Kidney (tissue), 13 donors: ENCODE measurements at regions not wholly inside any gene's neighbourhood (a gene's known extent, or its start where the extent isn't known, plus 50 kb on each side); places are given as distances from the start of the nearest gene placed in this dataset.
A peak's percentile ranks its signal among the peaks of the same experiment; 100 is the strongest.

Experiments used
- DNase-seq, 5 donors: peaks; one replicate each; pipeline ENCODE4 v3.0.0-alpha.2; 2013 to 2020
- FAIRE-seq: peaks from 2 replicates; lab custom pipeline; 2012; peaks lifted over from hg19 to GRCh38; lab: Jason Lieb, UNC
- H3K27ac ChIP-seq, 2 donors: one replicate each; pipeline ENCODE4 v1.7.0; 2013; ENCODE audit warnings: low read depth in 2 of 2, low read length in 2 of 2, inconsistent platforms in 1 of 2
- H3K27me3 ChIP-seq: one replicate; pipeline ENCODE4 v1.7.1; 2013; ENCODE audit warnings: low read length, inconsistent platforms; ENCODE audit not compliant: control insufficient read depth, insufficient read depth
- H3K36me3 ChIP-seq, 3 donors: one replicate each; pipeline versions ENCODE4 v1.7.0 to v1.7.1; 2013; ENCODE audit warnings: low read length in 3 of 3, control low read depth in 1 of 3, inconsistent platforms in 1 of 3; ENCODE audit not compliant: insufficient read depth in 3 of 3, control insufficient read depth in 2 of 3
- H3K4me1 ChIP-seq, 3 donors: one replicate each; pipeline versions ENCODE4 v1.7.0 to v1.7.1; 2013; ENCODE audit warnings: low read length in 3 of 3, inconsistent platforms in 1 of 3, low read depth in 1 of 3; ENCODE audit not compliant: control insufficient read depth in 2 of 3, insufficient read depth in 2 of 3
- H3K4me3 ChIP-seq, 3 donors: one replicate each; pipeline versions ENCODE4 v1.7.0 to v1.8.1; 2013; ENCODE audit warnings: low read length in 3 of 3, control low read depth in 1 of 3, inconsistent platforms in 1 of 3
- H3K9ac ChIP-seq, 3 donors: one replicate each; pipeline versions ENCODE4 v1.7.0 to v1.7.1; 2013; ENCODE audit warnings: low read length in 3 of 3, control low read depth in 1 of 3, inconsistent platforms in 1 of 3
- H3K9me3 ChIP-seq, 3 donors: one replicate each; pipeline versions ENCODE4 v1.7.0 to v1.7.1; 2013; ENCODE audit warnings: low read length in 3 of 3, control low read depth in 1 of 3, inconsistent platforms in 1 of 3; ENCODE audit not compliant: control insufficient read depth in 2 of 3, insufficient read depth in 1 of 3
- intact Hi-C: fragments of 100-400 bp; cut with DNase I; formaldehyde crosslinking; loops from one replicate; pipeline ENCODE4 v1.11.1; 2022
- TF ChIP-seq, protein P1 (sequence below): IDR thresholded peaks from 3 replicates; pipeline ENCODE4 v1.5.1; 2012; ENCODE audit warnings: mild to moderate bottlenecking, moderate library complexity, borderline replicate concordance; ENCODE audit not compliant: insufficient read depth; ENCODE audit errors: extremely low read depth
- donor health status: control.
- donor health status: control.
- donor health status: control.
- donor health status: control.
- donor health status: control.
- donor health status: DM: yes; HTN: yes; CAD: no.
- donor health status: Normal renal cell carcinoma (clear cell type).

DNA sequence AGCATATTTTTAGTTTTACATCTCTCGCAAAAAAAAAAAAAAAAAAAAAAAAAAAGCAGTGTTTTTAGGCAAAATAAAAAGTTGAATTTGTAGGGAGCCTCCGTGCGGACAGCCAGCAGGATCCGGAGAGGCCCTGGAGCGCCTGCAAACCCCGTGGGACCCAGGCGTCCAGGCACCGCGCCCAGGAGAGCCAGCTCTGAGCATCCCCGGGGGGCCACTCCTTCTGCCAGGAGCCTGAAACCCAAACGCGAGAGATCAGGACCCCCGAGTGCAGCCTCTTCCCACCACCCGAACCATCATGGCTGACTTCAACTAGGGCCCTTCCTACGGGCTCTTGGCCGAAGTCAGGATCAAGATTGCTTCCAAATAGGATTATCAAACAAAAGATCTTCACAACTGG, 54.1 kb upstream of the LY86 start:
- no peak overlapping the region for H3K9ac ChIP-seq
- FAIRE-seq (no peak), DNase-seq (no peak)
- no peaks in the 10 kb centered on the region for H3K27me3 ChIP-seq
- H3K4me1 ChIP-seq, result no peaks in the 10 kb centered on the region
- no peaks in the 10 kb centered on the region for H3K36me3 ChIP-seq
- no peak overlapping the region for H3K27ac ChIP-seq
- H3K4me3 ChIP-seq, result no peak overlapping the region
- TF ChIP-seq, protein P1, sequence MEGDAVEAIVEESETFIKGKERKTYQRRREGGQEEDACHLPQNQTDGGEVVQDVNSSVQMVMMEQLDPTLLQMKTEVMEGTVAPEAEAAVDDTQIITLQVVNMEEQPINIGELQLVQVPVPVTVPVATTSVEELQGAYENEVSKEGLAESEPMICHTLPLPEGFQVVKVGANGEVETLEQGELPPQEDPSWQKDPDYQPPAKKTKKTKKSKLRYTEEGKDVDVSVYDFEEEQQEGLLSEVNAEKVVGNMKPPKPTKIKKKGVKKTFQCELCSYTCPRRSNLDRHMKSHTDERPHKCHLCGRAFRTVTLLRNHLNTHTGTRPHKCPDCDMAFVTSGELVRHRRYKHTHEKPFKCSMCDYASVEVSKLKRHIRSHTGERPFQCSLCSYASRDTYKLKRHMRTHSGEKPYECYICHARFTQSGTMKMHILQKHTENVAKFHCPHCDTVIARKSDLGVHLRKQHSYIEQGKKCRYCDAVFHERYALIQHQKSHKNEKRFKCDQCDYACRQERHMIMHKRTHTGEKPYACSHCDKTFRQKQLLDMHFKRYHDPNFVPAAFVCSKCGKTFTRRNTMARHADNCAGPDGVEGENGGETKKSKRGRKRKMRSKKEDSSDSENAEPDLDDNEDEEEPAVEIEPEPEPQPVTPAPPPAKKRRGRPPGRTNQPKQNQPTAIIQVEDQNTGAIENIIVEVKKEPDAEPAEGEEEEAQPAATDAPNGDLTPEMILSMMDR, result no peak
- peaks cover 0 to 5% (median 0%) of the 10 kb centered on the region in 3 donors for H3K9me3 ChIP-seq
- intact Hi-C loops, result no loop called here

DNA sequence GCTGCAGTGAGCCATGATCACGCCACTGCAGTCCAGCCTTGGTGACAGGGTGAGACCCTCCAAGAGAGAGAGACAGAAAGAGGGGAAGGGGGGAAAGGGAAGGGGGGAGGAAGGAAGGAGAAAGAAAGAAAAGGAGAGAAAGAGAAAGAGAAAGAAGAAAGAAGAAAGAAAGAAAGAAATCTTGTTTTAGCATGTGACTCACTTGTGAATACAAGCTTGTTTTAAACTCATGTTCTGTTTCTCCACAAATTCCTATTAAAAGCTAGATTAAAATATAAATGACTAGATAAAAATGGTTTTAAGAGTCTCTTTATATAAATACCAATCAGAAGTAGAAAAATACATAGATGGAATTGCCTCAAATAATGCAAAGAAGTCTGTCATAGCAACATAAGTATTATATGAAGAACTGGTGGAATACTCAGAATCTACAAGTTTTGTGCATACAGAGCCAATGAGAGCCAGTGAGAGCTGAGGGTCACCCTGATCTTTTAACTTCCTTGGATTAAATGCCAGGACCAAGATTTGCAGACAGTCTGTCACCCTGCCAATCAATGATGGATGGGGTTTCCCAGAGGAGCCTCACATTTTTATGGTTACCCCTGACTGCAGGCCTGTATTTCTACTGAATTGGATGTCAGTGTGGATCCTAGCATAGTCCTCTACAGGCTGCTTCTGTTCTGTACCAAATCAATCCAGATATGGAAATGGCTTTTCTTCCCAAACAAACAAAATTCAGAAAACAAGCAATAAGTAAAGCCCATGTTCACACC, 50.8 kb upstream of the LY86 start:
- no peak overlapping the region for H3K27ac ChIP-seq

DNA sequence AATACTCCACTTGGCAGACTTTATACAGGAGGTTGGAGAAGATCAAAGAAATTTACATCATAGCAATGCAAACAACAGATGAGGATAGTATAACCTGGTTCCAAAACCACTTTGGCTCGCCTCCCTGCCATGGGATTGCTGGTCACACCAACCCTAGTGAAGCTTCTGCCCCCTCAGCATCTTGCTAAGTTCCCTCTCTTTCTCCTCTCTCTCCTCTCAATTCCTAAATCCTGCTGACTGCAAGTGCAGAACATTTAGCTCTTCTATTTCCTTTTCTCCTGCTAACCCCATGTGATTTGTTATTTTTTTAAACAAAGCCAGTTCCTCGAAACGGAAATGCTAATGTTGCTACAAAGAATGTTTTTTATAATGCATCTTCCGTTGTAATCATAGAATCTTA, 50.3 kb upstream of the LY86 start:
- Histone ChIP-seq H3K9ac (no peak overlapping the region), H3K9me3 (no peaks in the 10 kb centered on the region), H3K27me3 (no peaks in the 10 kb centered on the region), H3K4me3 (no peak overlapping the region), H3K36me3 (no peaks in the 10 kb centered on the region), H3K27ac (no peak overlapping the region), H3K4me1 (no peaks in the 10 kb centered on the region)
- intact Hi-C loops, result no loop called here
- FAIRE-seq, result no peak
- TF ChIP-seq, protein P1, result no peak
- DNase-seq, result peak in 2 of 5 donors; percentile 29 to 57

More for the DNA sequence above, 50.8 kb upstream of the LY86 start:
- Histone ChIP-seq H3K4me1 (no peaks in the 10 kb centered on the region), H3K27me3 (no peaks in the 10 kb centered on the region), H3K36me3 (no peaks in the 10 kb centered on the region), H3K9me3 (no peaks in the 10 kb centered on the region), H3K4me3 (no peak overlapping the region), H3K9ac (no peak overlapping the region)
- DNase-seq (no peak), FAIRE-seq (no peak)
- TF ChIP-seq, protein P1, result no peak
- intact Hi-C loops, result no loop called here
